A673 (cell line): ENCODE measurements at regions not wholly inside any gene's neighbourhood (a gene's known extent, or its start where the extent isn't known, plus 50 kb on each side); places are given as distances from the start of the nearest gene placed in this dataset.

Experiments used
- EZH2 ChIP-seq: fragments of 200-600 bp; sonication (generic); IDR thresholded peaks from 2 replicates; pipeline ENCODE4 v1.6.1; 2017; ENCODE audit warnings: borderline replicate concordance, low read depth, mild to moderate bottlenecking, mixed read lengths, antibody characterized with exemption, low read length; ENCODE audit not compliant: poor library complexity, severe bottlenecking
- TF ChIP-seq, protein P1 (sequence below): fragments of 300-800, 200-600 bp; sonication (generic); conservative IDR thresholded peaks from 2 replicates; pipeline ENCODE4 v1.5.1; 2017; ENCODE audit warnings: low read depth, mild to moderate bottlenecking, antibody characterized with exemption, low read length, moderate library complexity, mixed read lengths

DNA sequence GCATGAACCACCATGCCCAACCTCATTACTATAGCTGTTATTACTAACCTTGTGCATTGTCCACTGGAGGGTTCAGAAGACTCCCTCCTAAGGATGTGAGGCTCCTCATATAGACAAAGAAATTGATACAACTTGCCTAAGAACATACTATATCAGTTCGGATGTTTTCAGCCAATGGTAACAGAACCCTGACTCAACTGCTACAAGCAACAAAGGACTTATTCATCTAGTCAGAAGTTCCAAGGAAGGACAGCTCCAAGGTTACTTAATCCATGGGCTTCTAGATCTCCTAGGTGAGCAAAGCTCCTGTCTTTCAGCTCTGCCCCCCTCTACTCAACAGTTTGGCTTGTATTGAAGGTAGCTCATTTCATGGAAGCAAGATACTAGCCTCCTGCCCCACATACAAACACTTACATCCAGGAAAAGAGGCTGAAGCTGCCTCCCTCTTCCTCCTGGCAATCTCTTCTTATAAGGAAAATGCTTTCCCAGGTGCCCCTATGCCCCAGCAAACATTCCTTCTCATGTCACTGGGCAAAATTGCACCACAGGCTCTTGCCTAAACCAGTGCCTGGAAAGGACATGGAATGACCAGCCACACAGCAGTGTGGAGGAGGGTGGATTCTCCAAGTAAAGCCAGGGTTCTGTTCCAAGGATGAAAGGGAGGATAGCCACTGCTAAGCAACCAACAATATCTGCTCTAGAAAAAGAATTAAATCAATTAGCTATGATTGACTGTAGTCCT, 497.8 kb downstream of the FOXO1 start:
- TF ChIP-seq, protein P1, sequence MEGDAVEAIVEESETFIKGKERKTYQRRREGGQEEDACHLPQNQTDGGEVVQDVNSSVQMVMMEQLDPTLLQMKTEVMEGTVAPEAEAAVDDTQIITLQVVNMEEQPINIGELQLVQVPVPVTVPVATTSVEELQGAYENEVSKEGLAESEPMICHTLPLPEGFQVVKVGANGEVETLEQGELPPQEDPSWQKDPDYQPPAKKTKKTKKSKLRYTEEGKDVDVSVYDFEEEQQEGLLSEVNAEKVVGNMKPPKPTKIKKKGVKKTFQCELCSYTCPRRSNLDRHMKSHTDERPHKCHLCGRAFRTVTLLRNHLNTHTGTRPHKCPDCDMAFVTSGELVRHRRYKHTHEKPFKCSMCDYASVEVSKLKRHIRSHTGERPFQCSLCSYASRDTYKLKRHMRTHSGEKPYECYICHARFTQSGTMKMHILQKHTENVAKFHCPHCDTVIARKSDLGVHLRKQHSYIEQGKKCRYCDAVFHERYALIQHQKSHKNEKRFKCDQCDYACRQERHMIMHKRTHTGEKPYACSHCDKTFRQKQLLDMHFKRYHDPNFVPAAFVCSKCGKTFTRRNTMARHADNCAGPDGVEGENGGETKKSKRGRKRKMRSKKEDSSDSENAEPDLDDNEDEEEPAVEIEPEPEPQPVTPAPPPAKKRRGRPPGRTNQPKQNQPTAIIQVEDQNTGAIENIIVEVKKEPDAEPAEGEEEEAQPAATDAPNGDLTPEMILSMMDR = no peak
- TF ChIP-seq EZH2 = no peak
